Left lung (tissue), 4 donors: ENCODE measurements at regions not wholly inside any gene's neighbourhood (a gene's known extent, or its start where the extent isn't known, plus 50 kb on each side); places are given as distances from the start of the nearest gene placed in this dataset.
A peak's percentile ranks its signal among the peaks of the same experiment; 100 is the strongest.
"Not testable (repeated sequence)": the region's sequence is repeated elsewhere in the genome, so short reads cannot be mapped to it uniquely, and the experiment has no call there.

Experiments used
- ATAC-seq: fragments of 200-7000 bp; cut with Tn5 transposase; one replicate; pipeline ENCODE4 v1.9.1; 2020; ENCODE audit warnings: moderate library complexity
- DNase-seq, 4 donors: peaks; one replicate each; pipeline ENCODE4 v3.0.0-alpha.2; 2013 to 2020
- H3K27ac ChIP-seq, 2 donors: fragments of 200-600 bp; sonication (generic) in 1 of 2; one replicate each; pipeline versions ENCODE4 v1.5.0 to v1.8.0; 2020 to 2021
- H3K27me3 ChIP-seq, 2 donors: fragments of 200-600 bp; sonication (generic) in 1 of 2; one replicate each; pipeline versions ENCODE4 v1.5.0 to v1.8.0; 2020 to 2021
- H3K36me3 ChIP-seq, 2 donors: fragments of 200-600 bp; sonication (generic) in 1 of 2; one replicate each; pipeline versions ENCODE4 v1.5.0 to v1.8.0; 2020 to 2021
- H3K4me1 ChIP-seq, 2 donors: fragments of 200-600 bp; one replicate each; pipeline ENCODE4 v1.8.0; 2021
- H3K4me3 ChIP-seq, 2 donors: fragments of 200-600 bp; sonication (generic) in 1 of 2; one replicate each; pipeline versions ENCODE4 v1.5.0 to v1.8.0; 2020 to 2021; ENCODE audit warnings: mild to moderate bottlenecking in 1 of 2
- H3K9me3 ChIP-seq, 2 donors: fragments of 200-600 bp; sonication (generic) in 1 of 2; one replicate each; pipeline versions ENCODE4 v1.5.0 to v1.8.0; 2020 to 2021
- intact Hi-C, 2 donors: fragments of 100-400 bp; cut with DNase I; formaldehyde crosslinking; loops; one replicate each; pipeline versions ENCODE4 v1.11.2 to v1.14.2; 2022
- TF ChIP-seq, protein P1 (sequence below), 2 donors: fragments of 200-600 bp; sonication (generic) in 1 of 2; IDR thresholded peaks; one replicate each; pipeline versions ENCODE4 v1.5.0 to v1.8.0; 2021; ENCODE audit warnings: antibody characterized with exemption in 2 of 2
- donor health status: DM: no; HTN: yes; CAD: no.
- donor health status: DM: no; HTN: no; CAD: no.

DNA sequence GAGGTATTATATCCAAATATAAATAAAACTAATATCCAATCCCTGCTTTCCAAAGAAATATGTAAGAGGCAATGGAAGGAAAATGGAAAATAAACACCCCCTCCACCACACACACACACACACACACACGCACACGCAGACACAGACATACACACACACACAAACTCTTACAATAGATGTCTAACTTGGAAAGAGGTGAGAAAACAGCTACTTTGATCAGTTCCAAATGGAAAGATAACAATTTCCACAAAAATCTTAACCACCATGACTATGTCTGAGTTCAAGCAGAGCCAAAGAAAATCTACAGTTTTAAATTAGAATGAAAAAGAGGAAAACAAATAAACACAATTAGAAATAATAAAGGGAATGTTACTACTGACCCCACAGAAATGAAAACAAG, 285.3 kb upstream of the TGFBR2 start:
- no peak for ATAC-seq
- Histone ChIP-seq H3K4me3 (no peak overlapping the region), H3K36me3 (no peaks in the 10 kb centered on the region), H3K27ac (no peak overlapping the region), H3K4me1 (no peaks in the 10 kb centered on the region), H3K27me3 (no peaks in the 10 kb centered on the region), H3K9me3 (peaks cover 0 to 7% of the 10 kb centered on the region in 2 donors)
- intact Hi-C loops: no loop called here
- TF ChIP-seq, protein P1, sequence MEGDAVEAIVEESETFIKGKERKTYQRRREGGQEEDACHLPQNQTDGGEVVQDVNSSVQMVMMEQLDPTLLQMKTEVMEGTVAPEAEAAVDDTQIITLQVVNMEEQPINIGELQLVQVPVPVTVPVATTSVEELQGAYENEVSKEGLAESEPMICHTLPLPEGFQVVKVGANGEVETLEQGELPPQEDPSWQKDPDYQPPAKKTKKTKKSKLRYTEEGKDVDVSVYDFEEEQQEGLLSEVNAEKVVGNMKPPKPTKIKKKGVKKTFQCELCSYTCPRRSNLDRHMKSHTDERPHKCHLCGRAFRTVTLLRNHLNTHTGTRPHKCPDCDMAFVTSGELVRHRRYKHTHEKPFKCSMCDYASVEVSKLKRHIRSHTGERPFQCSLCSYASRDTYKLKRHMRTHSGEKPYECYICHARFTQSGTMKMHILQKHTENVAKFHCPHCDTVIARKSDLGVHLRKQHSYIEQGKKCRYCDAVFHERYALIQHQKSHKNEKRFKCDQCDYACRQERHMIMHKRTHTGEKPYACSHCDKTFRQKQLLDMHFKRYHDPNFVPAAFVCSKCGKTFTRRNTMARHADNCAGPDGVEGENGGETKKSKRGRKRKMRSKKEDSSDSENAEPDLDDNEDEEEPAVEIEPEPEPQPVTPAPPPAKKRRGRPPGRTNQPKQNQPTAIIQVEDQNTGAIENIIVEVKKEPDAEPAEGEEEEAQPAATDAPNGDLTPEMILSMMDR (IDR thresholded peaks at IDR 0.05): no peak
- no peak for DNase-seq

DNA sequence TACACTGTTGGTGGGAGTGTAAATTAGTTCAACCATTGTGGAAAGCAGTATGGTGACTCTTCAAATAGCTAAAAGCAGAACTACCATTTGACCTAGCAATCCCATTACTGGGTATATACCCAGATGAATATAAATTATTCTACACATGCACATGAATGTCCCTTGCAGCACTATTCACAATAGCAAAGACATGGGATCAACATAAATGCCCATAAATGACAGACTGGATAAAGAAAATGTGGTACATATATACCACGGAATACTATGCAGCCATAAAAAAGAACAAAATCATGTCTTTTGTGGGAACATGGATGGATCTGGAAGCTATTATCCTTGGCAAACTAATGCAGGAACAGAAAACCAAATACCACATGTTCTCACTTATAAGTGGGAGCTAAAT, 282.8 kb upstream of the TGFBR2 start:
- H3K27me3 ChIP-seq, H3K36me3 ChIP-seq, H3K27ac ChIP-seq, intact Hi-C loops, DNase-seq, ATAC-seq, H3K9me3 ChIP-seq, H3K4me1 ChIP-seq, H3K4me3 ChIP-seq: not testable (repeated sequence)

DNA sequence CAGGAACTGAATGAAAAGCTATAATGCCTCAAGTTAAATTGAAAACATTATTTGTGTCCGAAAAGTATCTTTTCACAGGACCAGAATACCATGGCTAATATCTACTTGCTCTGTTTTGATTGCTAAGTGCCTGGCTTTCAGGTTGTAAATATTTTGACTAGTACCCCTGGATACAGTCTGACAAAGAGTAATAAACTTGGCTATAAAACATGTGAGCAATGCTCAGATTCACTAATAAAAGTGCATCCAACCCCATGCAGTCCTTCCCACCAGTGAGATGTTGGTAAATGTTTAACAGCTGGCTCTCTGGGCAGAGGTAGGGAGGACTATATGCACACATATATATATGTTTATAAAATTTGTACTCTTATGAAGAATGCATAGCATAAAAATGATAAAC, 281.8 kb upstream of the TGFBR2 start:
- no peaks in the 10 kb centered on the region for H3K27me3 ChIP-seq
- H3K4me1 ChIP-seq: no peaks in the 10 kb centered on the region
- H3K36me3 ChIP-seq: no peaks in the 10 kb centered on the region
- no peak for ATAC-seq
- TF ChIP-seq, protein P1 (IDR thresholded peaks at IDR 0.05): no peak
- no peak overlapping the region for H3K4me3 ChIP-seq
- no peak for DNase-seq
- intact Hi-C loops: no loop called here
- H3K9me3 ChIP-seq: peaks cover 0 to 7% of the 10 kb centered on the region in 2 donors
- no peak overlapping the region for H3K27ac ChIP-seq

DNA sequence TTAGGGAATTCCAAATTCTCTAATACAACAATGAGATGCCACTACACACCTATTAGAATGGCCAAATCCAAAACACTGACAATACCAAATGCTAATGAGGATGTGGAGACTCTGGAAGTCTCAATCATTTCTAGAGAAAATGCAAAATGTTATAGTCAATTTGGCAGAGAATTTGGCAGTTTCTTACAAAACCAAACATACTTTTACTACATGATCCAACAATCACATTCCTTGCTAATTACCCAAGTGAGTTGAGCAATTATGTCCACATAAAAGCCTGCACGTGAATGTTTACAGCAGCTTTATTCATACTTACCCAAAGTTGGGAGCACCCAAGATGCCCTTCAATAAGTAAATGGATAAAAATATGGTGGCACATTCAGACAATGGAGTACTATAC, 278.4 kb upstream of the TGFBR2 start:
- DNase-seq, ATAC-seq, H3K27ac ChIP-seq, H3K4me3 ChIP-seq, H3K27me3 ChIP-seq, H3K36me3 ChIP-seq, H3K9me3 ChIP-seq, intact Hi-C loops: not testable (repeated sequence)
- H3K4me1 ChIP-seq: peaks cover 0 to 10% of the 10 kb centered on the region in 2 donors

DNA sequence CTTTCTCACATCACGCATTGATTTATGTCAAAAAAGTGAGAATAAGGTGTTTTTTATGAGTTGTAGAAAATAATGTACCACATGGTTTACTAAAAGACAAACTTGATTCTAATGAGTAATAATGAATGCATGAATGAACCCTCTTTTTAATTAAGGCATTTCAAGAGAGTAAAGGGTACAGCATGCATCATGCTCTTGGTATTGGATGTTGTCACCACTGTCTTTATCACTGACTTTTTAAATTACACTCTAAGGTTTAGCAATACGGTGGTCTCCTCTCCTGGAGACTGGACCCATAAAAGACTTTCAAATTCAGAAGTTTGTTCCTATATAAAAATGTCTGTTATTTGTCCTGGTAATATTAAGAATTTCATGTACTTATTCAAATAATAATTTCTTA, 277.5 kb upstream of the TGFBR2 start:
- H3K27me3 ChIP-seq, H3K9me3 ChIP-seq, intact Hi-C loops, H3K4me3 ChIP-seq, DNase-seq, H3K27ac ChIP-seq, ATAC-seq, H3K36me3 ChIP-seq: not testable (repeated sequence)
- H3K4me1 ChIP-seq: peaks cover 0 to 12% of the 10 kb centered on the region in 2 donors

DNA sequence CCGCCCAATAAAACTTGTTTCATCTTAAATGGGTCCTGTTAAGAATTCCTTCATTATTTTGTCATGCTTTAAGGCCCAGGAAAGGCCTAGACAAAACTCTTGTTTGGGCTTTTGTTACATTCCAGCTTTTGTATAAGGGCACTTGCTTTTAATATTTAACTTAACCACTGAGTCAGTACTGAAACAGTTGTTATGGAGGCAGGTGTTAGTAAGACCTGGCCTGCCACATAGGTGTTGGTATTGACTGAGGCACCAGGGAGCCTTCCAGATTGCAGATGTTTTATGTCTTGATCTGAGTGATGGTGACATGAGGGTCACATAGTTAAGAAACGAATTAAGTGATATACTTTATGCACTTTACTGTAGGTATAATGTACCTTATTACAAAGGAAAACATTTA, 274.9 kb upstream of the TGFBR2 start:
- peak; percentile 75 for ATAC-seq
- Histone ChIP-seq H3K27ac (no peak overlapping the region), H3K4me3 (no peak overlapping the region), H3K27me3 (no peaks in the 10 kb centered on the region), H3K9me3 (no peaks in the 10 kb centered on the region), H3K4me1 (peaks cover 0 to 12% of the 10 kb centered on the region in 2 donors), H3K36me3 (no peaks in the 10 kb centered on the region)
- DNase-seq: no peak
- intact Hi-C loops: no loop called here
- TF ChIP-seq, protein P1 (IDR thresholded peaks at IDR 0.05): no peak

DNA sequence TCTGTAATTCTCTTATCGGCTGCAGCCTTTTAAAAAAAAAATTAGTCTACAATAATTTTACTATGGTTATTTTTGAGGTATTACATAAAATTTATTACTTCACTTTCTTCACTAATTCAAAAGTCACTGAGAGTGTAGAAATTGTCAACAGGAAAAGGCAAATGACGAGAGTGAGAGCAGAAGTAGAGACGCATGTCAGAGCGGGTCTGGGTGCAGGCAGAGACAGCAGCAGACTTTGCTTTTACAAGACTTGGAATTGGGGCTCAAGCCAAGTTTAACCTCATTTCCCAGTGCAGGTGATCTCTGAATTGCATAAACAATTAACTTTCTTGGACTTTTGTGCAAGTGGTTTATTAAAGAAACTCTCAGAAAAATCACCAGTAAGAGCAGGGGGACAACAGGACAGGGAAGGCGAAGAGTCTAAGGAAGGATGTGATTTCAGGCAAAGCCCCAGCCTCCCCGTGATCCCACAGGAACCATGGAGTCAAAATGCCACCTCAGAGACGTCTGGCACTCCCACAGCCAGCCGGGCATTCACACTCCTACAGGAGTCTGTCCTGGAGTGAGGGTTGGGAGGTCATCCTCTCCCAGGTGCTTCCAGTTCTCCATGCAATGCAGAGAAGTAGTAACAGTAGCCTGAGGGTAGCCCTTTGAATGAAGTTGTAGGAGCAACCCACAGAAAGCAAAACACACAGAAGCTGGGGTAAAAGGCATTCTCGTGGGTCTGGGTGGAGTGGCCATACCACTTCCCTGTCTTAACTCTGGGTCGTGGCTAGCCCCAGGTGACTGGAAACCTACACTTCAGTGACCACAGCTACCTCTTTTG, 274.0 kb upstream of the TGFBR2 start:
- Histone ChIP-seq H3K4me1 (peaks cover 0 to 12% of the 10 kb centered on the region in 2 donors), H3K27me3 (no peaks in the 10 kb centered on the region), H3K27ac (peak overlapping the region in 1 of 2 donors; percentile 13), H3K9me3 (no peaks in the 10 kb centered on the region), H3K4me3 (no peak overlapping the region), H3K36me3 (no peaks in the 10 kb centered on the region)
- TF ChIP-seq, protein P1 (IDR thresholded peaks at IDR 0.05): no peak
- ATAC-seq (peak; percentile 78), DNase-seq (peak in 2 of 4 donors; percentile 18 to 34)
- intact Hi-C loops: no loop called here
